Upper lobe of right lung (tissue), 1 donor: ENCODE measurements at regions not wholly inside any gene's neighbourhood (a gene's known extent, or its start where the extent isn't known, plus 50 kb on each side); places are given as distances from the start of the nearest gene placed in this dataset.

Experiments used
- ATAC-seq: fragments of 200-7000 bp; cut with Tn5 transposase; one replicate; pipeline ENCODE4 v1.9.1; 2020; ENCODE audit warnings: mild to moderate bottlenecking, moderate library complexity
- DNase-seq: peaks from one replicate; pipeline ENCODE4 v3.0.0-alpha.2; 2020
- H3K27ac ChIP-seq: fragments of 200-600 bp; one replicate; pipeline ENCODE4 v1.8.0; 2022
- H3K27me3 ChIP-seq: fragments of 200-600 bp; one replicate; pipeline ENCODE4 v1.8.0; 2022; ENCODE audit warnings: mild to moderate bottlenecking
- H3K36me3 ChIP-seq: fragments of 200-600 bp; one replicate; pipeline ENCODE4 v1.8.0; 2022
- H3K4me1 ChIP-seq: fragments of 200-600 bp; one replicate; pipeline ENCODE4 v1.8.0; 2022
- H3K4me3 ChIP-seq: fragments of 200-600 bp; one replicate; pipeline ENCODE4 v1.8.0; 2022; ENCODE audit warnings: mild to moderate bottlenecking
- H3K9me3 ChIP-seq: fragments of 200-600 bp; one replicate; pipeline ENCODE4 v1.8.0; 2022
- intact Hi-C: fragments of 100-400 bp; cut with DNase I; formaldehyde crosslinking; loops from one replicate; pipeline ENCODE4 v1.11.0; 2022
- TF ChIP-seq, protein P1 (sequence below): fragments of 200-600 bp; IDR thresholded peaks from one replicate; pipeline ENCODE4 v1.8.0; 2022; ENCODE audit warnings: antibody characterized with exemption
- donor health status: DM: no; HTN: yes; CAD: no; lungs with severe emphysema.

GRCh38 chr6:109285366-109285765 is 96.9 kb downstream of the CD164 start:
- Histone ChIP-seq H3K9me3 (no peaks in the 10 kb centered on the region), H3K4me3 (no peak overlapping the region), H3K27me3 (no peaks in the 10 kb centered on the region), H3K36me3 (no peaks in the 10 kb centered on the region), H3K27ac (no peak overlapping the region), H3K4me1 (no peaks in the 10 kb centered on the region)
- DNase-seq, result no peak
- intact Hi-C loops, result no loop called here
- TF ChIP-seq, protein P1, sequence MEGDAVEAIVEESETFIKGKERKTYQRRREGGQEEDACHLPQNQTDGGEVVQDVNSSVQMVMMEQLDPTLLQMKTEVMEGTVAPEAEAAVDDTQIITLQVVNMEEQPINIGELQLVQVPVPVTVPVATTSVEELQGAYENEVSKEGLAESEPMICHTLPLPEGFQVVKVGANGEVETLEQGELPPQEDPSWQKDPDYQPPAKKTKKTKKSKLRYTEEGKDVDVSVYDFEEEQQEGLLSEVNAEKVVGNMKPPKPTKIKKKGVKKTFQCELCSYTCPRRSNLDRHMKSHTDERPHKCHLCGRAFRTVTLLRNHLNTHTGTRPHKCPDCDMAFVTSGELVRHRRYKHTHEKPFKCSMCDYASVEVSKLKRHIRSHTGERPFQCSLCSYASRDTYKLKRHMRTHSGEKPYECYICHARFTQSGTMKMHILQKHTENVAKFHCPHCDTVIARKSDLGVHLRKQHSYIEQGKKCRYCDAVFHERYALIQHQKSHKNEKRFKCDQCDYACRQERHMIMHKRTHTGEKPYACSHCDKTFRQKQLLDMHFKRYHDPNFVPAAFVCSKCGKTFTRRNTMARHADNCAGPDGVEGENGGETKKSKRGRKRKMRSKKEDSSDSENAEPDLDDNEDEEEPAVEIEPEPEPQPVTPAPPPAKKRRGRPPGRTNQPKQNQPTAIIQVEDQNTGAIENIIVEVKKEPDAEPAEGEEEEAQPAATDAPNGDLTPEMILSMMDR, result no peak
- ATAC-seq, result no peak

GRCh38 chr6:109284675-109285074 is 97.6 kb downstream of the CD164 start:
- ATAC-seq (no peak), DNase-seq (no peak)
- Histone ChIP-seq H3K27ac (no peak overlapping the region), H3K9me3 (no peaks in the 10 kb centered on the region), H3K27me3 (no peaks in the 10 kb centered on the region), H3K4me1 (no peaks in the 10 kb centered on the region), H3K36me3 (no peaks in the 10 kb centered on the region), H3K4me3 (no peak overlapping the region)
- intact Hi-C loops, result no loop called here
- TF ChIP-seq, protein P1, result no peak

- Histone ChIP-seq H3K27ac (no peak overlapping the region), H3K36me3 (no peaks in the 10 kb centered on the region), H3K4me3 (no peak overlapping the region), H3K27me3 (no peaks in the 10 kb centered on the region), H3K4me1 (no peaks in the 10 kb centered on the region), H3K9me3 (no peaks in the 10 kb centered on the region)
- intact Hi-C loops, result no loop called here
- TF ChIP-seq, protein P1, result no peak
- ATAC-seq, result peak; percentile 51
- no peak for DNase-seq
Measured at GRCh38 chr6:109282756-109283155, 99.5 kb downstream of the CD164 start.

- no peak overlapping the region for H3K4me3 ChIP-seq
- intact Hi-C loops, result no loop called here
- DNase-seq (no peak), ATAC-seq (no peak)
- no peaks in the 10 kb centered on the region for H3K27me3 ChIP-seq
- TF ChIP-seq, protein P1, result no peak
- H3K9me3 ChIP-seq, result no peaks in the 10 kb centered on the region
- no peaks in the 10 kb centered on the region for H3K36me3 ChIP-seq
- no peaks in the 10 kb centered on the region for H3K4me1 ChIP-seq
- H3K27ac ChIP-seq, result no peak overlapping the region
Measured at GRCh38 chr6:109279628-109280027, 102.6 kb downstream of the CD164 start.

- Histone ChIP-seq H3K4me1 (no peaks in the 10 kb centered on the region), H3K4me3 (no peak overlapping the region), H3K9me3 (no peaks in the 10 kb centered on the region), H3K27ac (no peak overlapping the region), H3K27me3 (no peaks in the 10 kb centered on the region), H3K36me3 (no peaks in the 10 kb centered on the region)
- no peak for DNase-seq
- intact Hi-C loops, result no loop called here
- ATAC-seq, result no peak
- TF ChIP-seq, protein P1, result no peak
Measured at GRCh38 chr6:109271622-109272021, 110.6 kb downstream of the CD164 start.

DNA sequence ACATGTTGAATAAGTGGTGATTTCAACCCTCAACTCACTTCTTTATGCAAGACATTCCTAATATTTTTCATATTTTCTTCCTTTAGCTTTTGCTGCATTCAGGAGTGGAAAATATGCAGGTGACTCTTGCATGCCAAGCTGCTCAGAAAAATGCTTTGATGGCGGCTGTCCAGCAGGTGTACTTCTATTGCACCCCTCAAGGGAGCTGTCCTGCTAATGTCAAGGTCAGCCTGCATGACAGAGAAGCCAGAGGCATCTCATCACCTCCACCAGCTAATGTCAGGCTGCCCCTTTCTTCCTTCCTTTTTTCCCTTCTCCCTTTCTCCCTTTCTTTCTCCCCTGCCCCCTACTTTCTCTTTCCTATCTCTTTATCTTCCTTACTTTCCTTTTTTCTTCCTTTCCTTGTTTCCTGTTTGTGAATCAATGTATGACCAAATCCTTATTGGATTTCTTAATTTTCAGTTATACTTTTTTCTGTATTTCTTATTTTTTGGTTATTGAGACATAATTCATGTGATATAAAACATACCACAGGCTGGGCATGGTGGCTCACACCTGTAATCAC is 112.2 kb downstream of the CD164 start:
- Histone ChIP-seq H3K27ac (no peak overlapping the region), H3K4me1 (no peaks in the 10 kb centered on the region), H3K4me3 (no peak overlapping the region), H3K27me3 (no peaks in the 10 kb centered on the region), H3K9me3 (no peaks in the 10 kb centered on the region), H3K36me3 (no peaks in the 10 kb centered on the region)
- ATAC-seq, result no peak
- intact Hi-C loops, result no loop called here
- TF ChIP-seq, protein P1, result no peak
- DNase-seq, result no peak
